OCI-LY3 (cell line): ENCODE measurements at regions not wholly inside any gene's neighbourhood (a gene's known extent, or its start where the extent isn't known, plus 50 kb on each side); places are given as distances from the start of the nearest gene placed in this dataset.

ENCODE experiments used
- EZH2phosphoT487 ChIP-seq: fragments of 200-600 bp; shearing (Covaris generic); IDR thresholded peaks from 2 replicates; pipeline ENCODE4 v1.6.1; 2018; ENCODE audit warnings: antibody characterized with exemption, mixed run types, low read depth
- TF ChIP-seq, protein P1 (sequence below): fragments of 200-600, 300-600 bp; sonication (generic); IDR thresholded peaks from 2 replicates; pipeline ENCODE4 v1.5.1; 2014; ENCODE audit warnings: antibody characterized with exemption, low read length, low read depth

DNA sequence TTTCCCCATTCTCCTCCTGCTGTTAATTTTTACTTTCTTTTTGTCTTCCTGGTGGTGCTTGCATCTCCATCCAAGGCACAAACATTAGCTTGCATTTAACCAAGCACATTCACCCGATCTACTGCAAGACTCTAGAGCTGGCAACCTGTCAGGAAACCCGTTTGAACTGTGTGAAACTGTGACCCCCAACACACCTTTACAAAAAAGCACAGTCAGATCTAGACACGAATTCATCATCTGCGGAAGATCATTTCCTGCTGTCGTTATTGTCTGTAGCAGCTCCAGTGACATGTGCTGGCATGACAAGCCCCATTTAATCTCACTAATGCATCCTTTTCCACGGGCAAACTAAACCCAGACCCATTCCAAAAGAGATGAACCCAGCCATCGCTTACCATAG is 340.5 kb downstream of the VRK1 start:
- TF ChIP-seq, protein P1, sequence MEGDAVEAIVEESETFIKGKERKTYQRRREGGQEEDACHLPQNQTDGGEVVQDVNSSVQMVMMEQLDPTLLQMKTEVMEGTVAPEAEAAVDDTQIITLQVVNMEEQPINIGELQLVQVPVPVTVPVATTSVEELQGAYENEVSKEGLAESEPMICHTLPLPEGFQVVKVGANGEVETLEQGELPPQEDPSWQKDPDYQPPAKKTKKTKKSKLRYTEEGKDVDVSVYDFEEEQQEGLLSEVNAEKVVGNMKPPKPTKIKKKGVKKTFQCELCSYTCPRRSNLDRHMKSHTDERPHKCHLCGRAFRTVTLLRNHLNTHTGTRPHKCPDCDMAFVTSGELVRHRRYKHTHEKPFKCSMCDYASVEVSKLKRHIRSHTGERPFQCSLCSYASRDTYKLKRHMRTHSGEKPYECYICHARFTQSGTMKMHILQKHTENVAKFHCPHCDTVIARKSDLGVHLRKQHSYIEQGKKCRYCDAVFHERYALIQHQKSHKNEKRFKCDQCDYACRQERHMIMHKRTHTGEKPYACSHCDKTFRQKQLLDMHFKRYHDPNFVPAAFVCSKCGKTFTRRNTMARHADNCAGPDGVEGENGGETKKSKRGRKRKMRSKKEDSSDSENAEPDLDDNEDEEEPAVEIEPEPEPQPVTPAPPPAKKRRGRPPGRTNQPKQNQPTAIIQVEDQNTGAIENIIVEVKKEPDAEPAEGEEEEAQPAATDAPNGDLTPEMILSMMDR = no peak
- TF ChIP-seq EZH2phosphoT487 = no peak
